Activated CD8-positive, alpha-beta memory T cell treated with anti-CD3 and anti-CD28 coated beads for 36 hours (primary cell): ENCODE measurements at regions not wholly inside any gene's neighbourhood (a gene's known extent, or its start where the extent isn't known, plus 50 kb on each side); places are given as distances from the start of the nearest gene placed in this dataset.

Source experiments
- CTCF ChIA-PET: fragments of 350-600 bp; sonication (Branson Sonifier 250); formaldehyde crosslinking; loops from one replicate; lab custom pipeline; 2021; ENCODE audit warnings: antibody characterized with exemption; lab: Charles Lee
- POLR2A ChIA-PET: fragments of 350-600 bp; sonication (Branson Sonifier 250); formaldehyde crosslinking; loops from one replicate; lab custom pipeline; 2021; ENCODE audit warnings: antibody characterized with exemption; lab: Charles Lee

GRCh38 chr15:45743426-45744235 lies 108.8 kb downstream of the SQOR start:
- POLR2A ChIA-PET = no interaction called here
- CTCF ChIA-PET = no interaction called here

DNA sequence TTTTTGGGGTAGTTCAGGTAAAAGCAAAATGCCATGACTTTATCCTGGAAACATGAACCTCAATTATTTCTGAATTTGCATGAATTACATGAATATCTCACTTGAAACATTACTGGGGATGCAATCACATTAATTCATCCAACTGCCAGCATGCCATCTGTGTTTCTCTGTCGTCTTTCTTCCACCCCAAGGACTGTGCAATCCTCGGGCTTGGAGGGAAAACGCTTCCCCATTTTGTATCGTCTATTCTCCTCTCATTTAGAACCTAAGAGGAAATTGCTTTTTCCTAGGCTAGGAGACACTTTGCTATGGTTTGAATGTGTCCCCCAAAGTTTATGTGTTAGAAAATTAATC lies 109.4 kb downstream of the SQOR start:
- POLR2A ChIA-PET = no interaction called here
- CTCF ChIA-PET = no interaction called here

DNA sequence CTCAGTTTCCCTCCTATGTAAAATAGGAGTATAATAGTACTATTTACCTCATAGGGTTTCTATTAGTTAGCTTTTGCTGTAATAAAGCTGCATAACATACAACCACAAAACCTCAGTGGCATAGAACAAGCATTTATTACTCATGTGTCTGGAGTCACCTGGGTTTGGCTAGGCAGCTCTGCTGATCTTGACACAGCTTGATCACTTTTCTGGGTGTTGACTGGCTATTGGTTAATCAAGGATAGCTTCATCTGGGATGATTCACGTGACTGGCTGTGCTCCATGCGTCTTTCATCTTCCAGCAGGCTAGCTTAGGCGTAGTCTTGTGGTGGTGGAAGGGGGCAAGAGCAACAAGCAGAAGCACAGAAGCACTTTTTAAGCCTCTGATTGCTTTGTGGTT lies 112.6 kb downstream of the SQOR start:
- ChIA-PET POLR2A (no interaction called here), CTCF (no interaction called here)

DNA sequence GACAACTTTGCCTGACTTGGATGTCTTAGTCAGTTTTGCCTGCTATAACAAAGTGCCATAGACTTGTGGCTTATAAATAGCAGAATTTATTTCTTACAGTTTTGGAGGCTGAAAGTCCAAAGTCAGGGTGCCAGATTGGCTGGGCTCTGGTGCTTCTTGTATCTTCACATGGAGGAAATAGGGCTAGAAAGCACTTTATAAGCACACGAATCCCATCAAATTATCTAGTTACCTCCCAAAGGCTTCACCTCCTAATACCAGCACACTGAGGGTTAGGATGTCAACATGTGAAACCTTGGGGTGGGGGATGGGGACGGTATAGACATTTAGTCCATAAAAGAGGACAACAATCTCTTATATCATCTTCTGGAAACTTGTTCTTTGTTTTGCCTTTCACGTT lies 116.8 kb downstream of the SQOR start:
- ChIA-PET CTCF (no interaction called here), POLR2A (no interaction called here)

- ChIA-PET POLR2A (no interaction called here), CTCF (no interaction called here)
These were observed 125.1 kb downstream of the SQOR start for GRCh38 chr15:45759936-45760335.

GRCh38 chr15:45762726-45763125 lies 127.9 kb downstream of the SQOR start:
- POLR2A ChIA-PET = no interaction called here
- CTCF ChIA-PET = no interaction called here

- ChIA-PET CTCF (interaction anchor here (1.4 kb wide), 1 partner anchor 12 kb away, joined by 3 read pairs; no protein-coding TSS in a partner anchor), POLR2A (no interaction called here)
These were observed 128.5 kb downstream of the SQOR start for GRCh38 chr15:45763170-45763869.

DNA sequence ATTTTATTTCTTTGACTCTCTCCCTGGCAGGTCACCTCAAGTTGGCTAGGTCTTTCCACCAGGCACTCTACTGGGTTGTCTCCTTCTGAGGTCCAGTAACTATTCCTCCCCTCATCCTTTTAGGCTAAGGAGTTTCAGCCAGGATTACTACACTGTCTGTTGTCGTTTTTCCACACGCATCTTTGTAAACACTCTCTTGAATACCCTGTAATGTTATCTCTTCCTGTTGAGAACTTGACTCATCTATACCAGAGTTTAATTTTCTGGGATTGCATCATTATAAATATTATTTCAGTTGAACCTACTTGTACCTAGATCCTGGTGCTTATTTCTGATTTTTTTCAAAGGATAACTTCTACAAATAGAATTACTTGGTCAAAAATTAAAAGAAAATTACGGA lies 138.3 kb downstream of the SQOR start:
- CTCF ChIA-PET = no interaction called here
- POLR2A ChIA-PET = no interaction called here

- CTCF ChIA-PET = no interaction called here
- POLR2A ChIA-PET = no interaction called here
These were observed 141.9 kb downstream of the SQOR start for GRCh38 chr15:45776772-45777171.

DNA sequence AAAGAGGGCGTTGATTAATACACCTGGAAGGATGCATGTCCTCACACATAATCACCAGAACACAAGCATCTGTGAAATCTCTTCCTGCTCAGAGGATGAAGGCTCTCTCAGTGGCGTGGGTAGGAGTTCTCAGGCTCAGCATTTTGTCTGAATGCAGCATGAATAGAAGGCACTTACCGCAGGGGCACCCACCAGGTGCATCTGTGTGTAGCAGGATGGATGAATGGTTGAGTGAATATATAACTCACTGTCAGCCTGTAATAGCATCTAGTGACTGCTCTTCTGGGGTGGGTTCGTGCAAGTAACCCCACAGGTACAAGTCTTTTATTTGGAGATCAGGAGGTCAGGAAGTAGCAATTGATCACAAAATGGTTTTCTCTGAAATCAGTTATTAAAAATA lies 143.0 kb downstream of the SQOR start:
- ChIA-PET POLR2A (no interaction called here), CTCF (interaction anchor here (1.3 kb wide), 1 partner anchor 24 kb away, joined by 3 read pairs; no protein-coding TSS in a partner anchor)

- POLR2A ChIA-PET = no interaction called here
- CTCF ChIA-PET = no interaction called here
These were observed 145.5 kb downstream of the SQOR start for GRCh38 chr15:45780352-45780751.

DNA sequence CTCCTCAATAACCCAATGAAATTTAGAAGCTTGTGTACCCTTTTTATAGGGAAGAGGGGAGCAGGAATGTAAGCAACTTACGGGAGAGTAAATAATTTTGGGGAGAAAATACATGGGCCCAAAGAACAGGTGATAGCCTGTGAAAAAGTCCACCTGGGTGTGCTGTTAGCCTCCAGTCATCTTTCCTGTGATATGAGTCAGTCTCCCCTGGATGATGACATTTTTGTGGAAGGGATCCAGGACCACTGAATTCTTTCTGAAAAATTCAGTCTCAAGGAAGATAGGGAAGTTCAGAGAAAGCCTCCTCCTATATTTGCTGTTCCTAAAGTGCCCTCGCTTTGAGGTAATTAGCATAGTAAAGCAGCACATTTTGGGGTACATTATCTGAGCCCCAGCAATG lies 149.8 kb downstream of the SQOR start:
- ChIA-PET POLR2A (no interaction called here), CTCF (interaction anchor here (0.9 kb wide), 1 partner anchor 79 kb away, joined by 3 read pairs; no protein-coding TSS in a partner anchor)

- ChIA-PET CTCF (no interaction called here), POLR2A (no interaction called here)
These were observed 151.1 kb downstream of the SQOR start for GRCh38 chr15:45785897-45786296.

GRCh38 chr15:45790325-45790943 lies 155.6 kb downstream of the SQOR start:
- POLR2A ChIA-PET = no interaction called here
- CTCF ChIA-PET = interaction anchor here (1.3 kb wide), 1 partner anchor 84 kb away, joined by 3 read pairs; no protein-coding TSS in a partner anchor

DNA sequence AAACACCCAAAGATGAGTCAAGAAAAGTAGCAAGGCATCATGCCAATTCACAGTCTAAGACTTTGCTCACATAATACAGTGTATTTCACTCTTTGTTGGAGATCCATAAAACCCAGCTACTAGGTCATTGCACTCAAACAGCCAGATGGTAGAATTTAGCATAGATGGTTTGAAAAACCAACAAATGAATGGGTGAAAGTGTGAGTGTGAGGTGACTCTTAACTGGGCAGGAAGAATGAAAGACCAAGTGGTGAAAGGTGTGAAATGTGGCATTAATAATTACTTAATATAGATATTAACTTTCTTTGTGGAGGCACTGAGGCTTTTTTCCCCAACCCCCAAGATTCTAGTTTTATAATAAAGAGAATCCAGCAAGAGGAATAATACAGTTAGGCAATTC lies 159.5 kb downstream of the SQOR start:
- ChIA-PET POLR2A (no interaction called here), CTCF (no interaction called here)

- CTCF ChIA-PET = no interaction called here
These were observed 160.0 kb downstream of the SQOR start for GRCh38 chr15:45794712-45795439.

DNA sequence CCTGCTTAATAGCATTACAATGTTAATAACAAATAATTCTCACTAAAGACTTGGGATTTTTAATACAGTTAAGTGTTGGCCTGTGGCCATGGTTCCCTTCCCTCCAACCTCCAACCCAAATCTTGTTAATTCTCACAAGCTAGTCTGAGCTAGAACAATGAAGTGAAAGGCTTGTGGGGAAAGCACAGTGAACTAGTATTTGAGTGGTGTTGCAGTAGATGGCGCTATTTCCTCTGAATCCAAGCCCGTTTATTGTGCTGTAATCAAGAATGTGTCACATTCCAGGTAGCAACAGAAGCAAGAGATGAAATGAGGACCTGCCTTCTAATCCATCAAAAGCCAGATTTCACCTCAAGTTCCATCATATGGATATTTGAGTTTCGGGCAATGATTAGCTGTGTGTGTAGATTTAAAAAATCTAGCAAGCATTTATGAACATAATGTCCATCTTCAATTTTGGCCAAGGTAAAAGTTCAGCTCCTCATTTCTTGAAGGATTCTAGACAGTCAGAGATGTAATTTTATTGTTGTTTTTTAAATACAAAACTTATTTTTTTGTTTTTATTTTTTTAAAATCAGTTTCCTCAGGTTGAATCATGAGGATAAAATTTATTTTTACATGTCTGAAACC lies 160.7 kb downstream of the SQOR start:
- CTCF ChIA-PET = no interaction called here
- POLR2A ChIA-PET = no interaction called here

More at GRCh38 chr15:45794712-45795439, 160.0 kb downstream of the SQOR start:
- POLR2A ChIA-PET = no interaction called here

GRCh38 chr15:45796433-45796832 lies 161.6 kb downstream of the SQOR start:
- CTCF ChIA-PET = no interaction called here

DNA sequence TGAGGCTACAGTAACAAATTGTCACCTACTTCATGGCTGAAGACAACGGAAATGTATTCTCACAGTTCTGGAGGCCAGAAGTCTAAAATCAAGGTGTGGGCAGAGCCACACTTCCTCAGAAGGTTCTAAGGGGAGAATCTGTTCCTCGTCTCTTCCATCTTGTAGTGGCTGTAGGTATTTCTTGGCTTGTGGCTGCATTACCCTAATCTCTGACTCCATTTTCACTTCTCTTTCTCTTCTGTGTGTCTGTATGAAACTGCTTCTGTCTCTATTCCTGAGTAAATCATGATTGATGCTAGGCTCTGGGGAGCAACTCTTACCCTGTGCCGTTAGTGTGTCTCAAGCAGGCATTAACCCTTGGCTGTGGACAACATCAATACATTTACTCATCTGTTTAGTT lies 164.7 kb downstream of the SQOR start:
- POLR2A ChIA-PET = no interaction called here
- CTCF ChIA-PET = no interaction called here

More at GRCh38 chr15:45796433-45796832, 161.6 kb downstream of the SQOR start:
- POLR2A ChIA-PET = no interaction called here
